ENCODE measurements at regions not wholly inside any gene's neighbourhood (a gene's known extent, or its start where the extent isn't known, plus 50 kb on each side); places are given as distances from the start of the nearest gene placed in this dataset.

- no peak for DNase-seq (ENCODE audit: low read depth)
- TF ChIP-seq CTCF (IDR thresholded peaks at IDR 0.05; ENCODE audit: insufficient read depth, low read depth, low read length) = no peak
- H3K4me3 ChIP-seq (ENCODE audit: low read depth, low read length) = no peak overlapping the region
Observed at GRCh38 chr3:25056803-25057351, 371.2 kb upstream of the RARB start.

DNA sequence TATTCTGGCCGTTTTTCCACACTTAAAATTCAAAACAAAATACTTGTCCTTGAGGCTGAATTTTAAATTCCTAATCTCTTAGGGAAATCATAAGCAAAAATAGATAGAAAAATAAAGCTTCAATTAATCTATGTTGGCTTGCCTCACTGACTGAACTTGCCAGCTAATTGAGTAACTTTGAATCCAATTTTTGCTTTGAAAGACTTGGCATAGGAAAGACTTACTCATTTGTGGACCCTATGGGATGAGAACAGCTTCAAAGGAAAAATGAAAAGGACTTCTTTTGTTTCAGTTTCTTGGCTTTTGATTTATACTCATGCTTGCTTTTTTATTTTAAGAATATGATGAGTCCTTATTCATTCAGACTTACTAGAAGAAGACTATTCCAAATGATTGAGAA lies 370.7 kb upstream of the RARB start:
- no peak for DNase-seq (ENCODE audit: low read depth)
- no peak for TF ChIP-seq CTCF (IDR thresholded peaks at IDR 0.05; ENCODE audit: insufficient read depth, low read depth, low read length)
- no peak overlapping the region for H3K4me3 ChIP-seq (ENCODE audit: low read depth, low read length)

- TF ChIP-seq CTCF (IDR thresholded peaks at IDR 0.05; ENCODE audit: insufficient read depth, low read depth, low read length) = no peak
- no peak for DNase-seq (ENCODE audit: low read depth)
- H3K4me3 ChIP-seq (ENCODE audit: low read depth, low read length) = no peak overlapping the region
Observed at GRCh38 chr3:25064681-25065080, 363.4 kb upstream of the RARB start.

GRCh38 chr3:25069970-25070369 lies 358.1 kb upstream of the RARB start:
- TF ChIP-seq CTCF (IDR thresholded peaks at IDR 0.05; ENCODE audit: insufficient read depth, low read depth, low read length) = no peak
- H3K4me3 ChIP-seq (ENCODE audit: low read depth, low read length) = no peak overlapping the region
- no peak for DNase-seq (ENCODE audit: low read depth)

DNA sequence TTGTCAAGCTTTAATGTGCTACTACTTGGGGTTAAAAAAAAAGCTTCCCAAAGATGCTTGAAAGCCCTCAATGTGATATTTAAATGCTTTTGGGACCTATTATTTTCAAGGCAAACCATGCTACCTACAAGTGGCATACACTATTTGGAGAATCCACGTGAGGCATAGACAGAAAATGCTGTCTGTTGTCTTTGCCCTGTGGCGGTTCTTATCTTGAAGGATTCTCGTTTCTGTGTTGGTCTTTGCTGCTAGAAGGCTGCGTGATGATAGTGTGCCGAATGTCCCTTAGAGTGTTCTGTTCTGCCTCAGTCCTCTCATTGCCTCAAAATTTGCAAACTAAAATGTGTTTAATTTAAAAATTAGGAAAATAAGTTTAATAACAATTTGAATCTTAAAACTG lies 356.2 kb upstream of the RARB start:
- no peak for TF ChIP-seq CTCF (IDR thresholded peaks at IDR 0.05; ENCODE audit: insufficient read depth, low read depth, low read length)
- no peak for DNase-seq (ENCODE audit: low read depth)
- no peak overlapping the region for H3K4me3 ChIP-seq (ENCODE audit: low read depth, low read length)

- no peak for TF ChIP-seq CTCF (IDR thresholded peaks at IDR 0.05; ENCODE audit: insufficient read depth, low read depth, low read length)
Observed at GRCh38 chr3:25073423-25073822, 354.6 kb upstream of the RARB start.

GRCh38 chr3:25074149-25074548 lies 353.9 kb upstream of the RARB start:
- no peak for DNase-seq (ENCODE audit: low read depth)
- H3K4me3 ChIP-seq (ENCODE audit: low read depth, low read length) = no peak overlapping the region
- TF ChIP-seq CTCF (IDR thresholded peaks at IDR 0.05; ENCODE audit: insufficient read depth, low read depth, low read length) = no peak

More at GRCh38 chr3:25073423-25073822, 354.6 kb upstream of the RARB start:
- no peak overlapping the region for H3K4me3 ChIP-seq (ENCODE audit: low read depth, low read length)
- DNase-seq (ENCODE audit: low read depth) = no peak
